Cerebellar nuclear complex (tissue), 1 donor: ENCODE measurements at regions not wholly inside any gene's neighbourhood (a gene's known extent, or its start where the extent isn't known, plus 50 kb on each side); places are given as distances from the start of the nearest gene placed in this dataset.

Experiments
- DNase-seq, 2 experiments: peaks; one replicate each; lab custom pipeline; 2025; lab: John Stamatoyannopoulos, UW

DNA sequence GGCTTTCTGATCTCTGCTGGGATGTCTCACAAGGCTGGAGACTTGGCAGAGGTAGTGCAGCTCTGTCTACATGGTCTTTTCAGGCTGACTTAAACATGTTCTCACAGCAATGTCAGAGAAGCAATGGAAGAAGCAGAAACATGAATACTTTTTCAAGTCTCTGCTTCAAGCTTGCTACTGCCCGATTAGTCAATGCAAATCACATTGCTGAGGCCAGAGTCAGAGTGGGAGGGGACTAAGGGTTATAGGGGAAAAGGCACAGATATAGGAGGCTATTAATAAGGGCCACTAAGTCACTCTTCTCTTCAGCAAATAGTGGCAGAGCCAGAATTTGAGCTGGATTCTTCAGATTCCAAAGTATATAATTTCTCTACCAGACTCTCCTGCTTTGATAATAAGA lies 390.5 kb downstream of the TMEM135 start:
- DNase-seq, result no peak

DNA sequence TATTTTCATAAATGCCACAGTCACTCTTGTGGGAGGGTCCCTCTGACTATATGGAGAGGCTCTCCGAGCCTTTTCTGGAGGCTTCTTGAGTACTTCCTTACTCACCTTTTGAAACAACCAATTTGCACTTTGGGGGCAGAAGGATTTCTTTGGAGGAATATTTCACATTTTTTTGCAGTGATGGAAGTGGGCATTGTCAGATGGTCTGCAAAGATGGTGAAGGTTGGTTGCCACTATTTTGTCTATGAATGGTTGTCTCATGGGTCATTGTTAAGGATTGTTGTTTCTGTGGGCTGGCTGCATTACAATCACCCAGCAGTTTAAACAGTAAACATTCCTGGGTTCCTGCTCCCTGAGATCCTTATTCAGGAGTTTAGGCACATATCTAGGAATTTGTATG lies 388.2 kb downstream of the TMEM135 start:
- no peak for DNase-seq

DNA sequence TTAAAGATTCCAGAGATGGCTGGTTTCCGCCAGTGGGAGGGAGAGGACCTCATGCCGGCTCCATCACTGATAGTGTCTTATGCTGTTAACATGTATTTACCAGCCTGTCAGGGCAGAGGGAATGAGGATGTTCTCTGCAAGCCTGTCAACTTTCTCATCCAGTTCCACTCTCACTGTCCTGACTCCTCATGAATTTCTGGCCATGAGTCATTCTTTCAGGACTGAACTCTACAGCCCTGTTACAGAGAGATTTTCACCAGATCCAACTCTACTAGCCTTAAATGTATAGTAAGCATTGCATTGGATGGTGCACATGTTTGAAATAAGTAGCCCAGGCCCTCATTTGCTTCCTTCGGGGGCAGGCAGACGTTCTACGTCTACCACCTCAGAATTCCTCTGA lies 387.7 kb downstream of the TMEM135 start:
- no peak for DNase-seq

DNA sequence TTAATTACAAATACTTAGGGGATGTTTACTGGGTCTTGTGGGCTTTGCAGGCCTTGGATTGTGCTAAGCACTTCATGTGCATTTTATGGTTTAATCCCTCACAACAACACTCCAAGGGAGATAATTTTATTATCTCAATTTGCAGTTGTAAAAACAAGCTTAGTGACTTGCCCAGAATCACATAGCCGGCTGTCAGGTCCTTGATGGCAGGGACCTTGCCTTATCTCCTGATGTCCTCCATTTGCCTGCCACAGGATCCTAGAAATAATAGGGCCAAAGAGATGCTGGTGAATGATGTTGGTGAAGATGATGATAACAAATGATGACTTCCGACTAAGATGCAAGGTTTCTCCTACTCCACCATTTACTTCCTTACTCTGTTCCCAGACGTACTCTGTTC lies 385.4 kb downstream of the TMEM135 start:
- no peak for DNase-seq

DNA sequence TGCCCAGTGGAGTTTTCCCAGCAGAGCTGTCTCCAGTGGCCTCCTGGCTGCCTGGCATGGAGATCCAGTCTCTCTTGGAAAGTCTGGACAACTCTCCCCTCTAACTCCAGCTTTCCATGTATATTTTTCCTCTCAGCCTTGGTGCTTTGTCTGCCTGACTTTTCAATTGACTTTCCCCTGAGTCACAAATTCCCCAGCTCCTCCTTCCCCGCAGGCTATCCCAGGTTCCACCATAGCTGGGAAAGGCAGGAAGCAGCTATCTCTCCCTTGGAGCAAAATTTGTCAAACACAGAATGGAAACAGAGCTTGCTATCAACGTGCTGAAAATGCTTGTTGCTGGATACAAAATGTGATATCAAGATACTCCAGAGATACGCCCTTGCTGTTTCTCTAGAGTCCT lies 384.8 kb downstream of the TMEM135 start:
- DNase-seq, result no peak

DNA sequence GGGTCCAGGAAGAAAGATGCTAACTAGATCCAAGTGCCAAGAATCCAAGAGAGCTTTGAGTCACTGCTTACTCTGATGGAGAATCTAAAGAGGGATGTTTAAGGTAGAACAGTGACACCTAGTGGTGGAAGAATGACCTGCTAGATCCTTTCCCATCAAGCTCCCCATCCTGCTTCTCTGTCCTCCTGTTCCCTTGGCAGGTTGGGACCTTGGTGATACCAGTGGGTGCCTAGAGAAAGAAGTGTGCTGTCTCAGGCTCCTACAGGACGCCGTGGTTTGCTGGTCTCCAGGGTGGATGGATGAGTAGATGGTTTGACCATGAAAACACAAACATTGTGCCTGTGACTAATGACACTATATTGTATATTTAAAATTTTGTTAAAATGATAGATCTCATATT lies 383.7 kb downstream of the TMEM135 start:
- peak in 1 of 2 experiments; percentile 1 for DNase-seq

DNA sequence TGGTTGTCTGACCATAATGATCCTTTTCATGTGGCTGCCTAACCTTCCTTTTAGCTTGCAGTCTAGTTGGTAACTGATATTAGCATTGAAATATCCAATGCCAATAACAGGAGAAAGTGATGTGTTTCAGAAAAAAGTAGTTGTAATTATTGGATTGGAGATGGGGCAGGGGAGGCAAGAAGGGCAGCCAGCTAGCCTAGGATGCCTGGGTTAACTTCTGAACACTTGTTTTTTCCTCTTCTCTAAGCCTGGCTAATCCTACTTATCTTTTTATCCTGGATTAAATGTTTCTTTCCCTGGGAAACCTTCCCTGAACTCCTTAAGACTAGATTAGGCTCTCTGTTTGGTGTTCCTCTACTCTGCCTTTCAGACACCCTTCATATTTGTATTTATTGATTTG lies 380.2 kb downstream of the TMEM135 start:
- DNase-seq, result no peak

DNA sequence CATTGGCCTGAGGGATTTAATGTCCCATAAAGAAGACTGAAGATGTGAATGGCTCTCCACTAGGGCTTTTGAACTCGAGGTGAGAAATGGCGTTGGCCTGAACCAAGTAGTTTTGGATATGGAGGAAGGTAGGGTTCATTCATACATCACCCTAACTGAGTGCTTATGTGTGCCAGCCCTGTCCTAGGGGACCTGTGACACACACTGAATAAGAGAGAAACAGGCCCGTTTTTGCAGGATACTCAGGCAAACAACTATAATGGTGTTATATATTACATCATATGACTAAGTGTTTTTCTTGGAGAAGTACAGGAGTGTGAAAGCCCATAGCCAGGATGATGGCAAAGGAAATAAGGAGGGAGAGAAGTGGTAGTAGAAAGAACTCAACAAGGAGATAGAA lies 368.1 kb downstream of the TMEM135 start:
- DNase-seq, result no peak

DNA sequence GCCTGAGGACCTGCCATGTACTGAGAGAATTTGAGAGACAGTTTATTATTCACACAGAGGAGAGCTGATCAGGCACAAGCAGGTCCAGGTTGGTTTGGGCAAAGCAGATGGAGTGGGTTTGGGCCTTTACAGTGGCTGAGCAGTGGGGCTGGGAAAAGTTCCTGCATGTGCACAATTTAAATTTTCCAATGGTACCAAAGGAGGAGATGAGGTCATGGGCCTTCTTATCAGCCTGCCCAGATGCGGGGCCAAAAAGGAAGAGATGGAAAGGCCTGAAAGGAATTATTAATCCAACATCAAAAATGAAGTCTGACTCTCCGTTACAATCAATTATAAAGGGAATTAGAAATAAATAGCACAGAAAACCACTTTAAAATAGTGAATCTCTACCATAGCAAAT lies 367.6 kb downstream of the TMEM135 start:
- no peak for DNase-seq

DNA sequence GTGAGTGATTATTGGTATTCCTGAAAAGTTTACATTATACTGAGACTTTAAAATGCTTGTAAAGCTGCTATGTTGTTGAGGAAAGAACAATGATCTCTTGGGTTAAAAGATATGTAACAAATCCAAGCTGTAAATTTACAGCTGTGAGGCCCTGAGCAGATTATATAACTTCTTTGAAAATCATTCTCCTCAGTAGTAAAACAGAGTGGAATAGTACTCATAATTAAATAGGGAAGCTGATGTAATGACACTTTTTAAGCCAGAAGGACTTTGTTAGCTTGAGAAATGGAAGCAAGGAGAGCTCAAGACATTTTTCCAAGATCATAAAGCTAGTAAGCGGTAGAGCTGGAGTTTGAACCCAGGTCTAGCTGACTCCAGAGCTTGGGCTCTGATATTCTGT lies 363.9 kb downstream of the TMEM135 start:
- no peak for DNase-seq

DNA sequence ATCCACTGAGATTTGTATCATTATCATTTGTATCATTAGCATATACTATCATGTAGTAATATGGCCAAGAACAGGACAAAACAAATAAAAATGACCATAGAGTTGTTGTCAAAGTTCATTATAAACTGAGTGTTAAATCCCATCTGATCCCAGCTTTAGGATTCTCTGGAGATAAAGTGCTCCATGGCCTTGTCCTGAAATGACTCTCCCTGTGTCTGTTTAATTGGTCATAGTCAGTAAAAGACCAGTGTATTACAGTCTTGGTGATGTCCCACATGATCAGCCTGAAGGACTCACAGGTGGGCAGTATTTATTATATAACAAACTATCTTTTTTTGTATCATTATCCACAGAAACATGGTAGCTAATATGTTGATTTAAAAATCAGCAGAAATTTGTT lies 361.6 kb downstream of the TMEM135 start:
- no peak for DNase-seq

DNA sequence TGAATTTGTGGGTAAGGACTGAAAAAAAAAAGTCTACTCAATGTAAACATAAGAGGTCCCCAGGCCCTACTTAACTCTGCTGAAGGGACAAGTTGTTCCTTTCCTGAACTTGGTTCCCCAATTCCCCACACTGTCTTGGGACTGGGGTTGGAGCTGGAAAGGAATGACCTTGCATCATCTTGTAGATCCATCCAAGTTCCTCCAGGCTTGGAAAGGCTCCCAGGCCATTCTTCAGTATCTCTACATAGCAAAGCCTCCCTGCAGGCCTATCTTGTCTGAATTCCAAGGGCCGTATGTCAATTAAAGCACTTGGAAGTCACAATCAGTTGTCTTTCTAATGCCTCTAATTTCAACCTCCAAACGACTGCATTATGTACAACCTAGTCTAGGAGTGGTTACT lies 361.2 kb downstream of the TMEM135 start:
- no peak for DNase-seq

DNA sequence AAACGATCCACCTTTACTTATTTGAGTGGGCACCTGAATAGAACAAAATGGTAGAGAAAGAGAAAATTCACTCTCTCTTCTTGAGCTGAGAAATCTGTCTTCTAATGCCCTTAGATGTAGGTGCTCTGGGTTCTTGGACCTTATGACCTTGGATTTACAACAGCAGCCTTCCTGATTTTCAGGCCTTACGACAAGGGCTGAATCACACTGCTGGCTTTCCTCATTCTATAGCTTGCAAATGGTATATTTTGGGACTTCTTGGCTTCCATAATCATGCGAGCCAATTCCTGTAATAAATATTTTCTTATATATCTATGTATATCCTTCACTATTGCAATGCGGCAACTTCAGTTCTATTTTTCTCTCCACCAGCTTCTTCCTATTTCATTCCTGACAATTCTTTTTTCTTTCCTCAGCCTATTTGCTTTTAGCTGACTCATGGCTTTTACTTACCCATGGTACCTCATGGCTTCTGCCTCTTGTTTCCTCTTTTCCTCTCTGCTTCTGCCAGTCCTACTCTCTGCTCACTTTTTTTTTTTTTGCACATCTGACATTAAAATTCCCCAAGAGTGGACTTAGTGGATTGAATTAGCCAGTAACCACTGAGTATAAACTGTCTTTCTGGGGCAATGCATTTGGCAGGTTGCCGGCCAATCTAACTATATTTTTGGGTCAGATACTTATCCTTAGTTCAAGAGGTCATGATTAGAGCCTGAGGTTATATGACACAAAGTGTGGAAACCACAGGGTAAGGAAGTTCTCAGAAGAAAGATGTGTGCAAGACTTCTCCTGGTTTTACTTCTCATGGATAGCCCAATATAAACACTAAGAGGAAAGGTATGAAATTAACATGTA lies 359.5 kb downstream of the TMEM135 start:
- no peak for DNase-seq

DNA sequence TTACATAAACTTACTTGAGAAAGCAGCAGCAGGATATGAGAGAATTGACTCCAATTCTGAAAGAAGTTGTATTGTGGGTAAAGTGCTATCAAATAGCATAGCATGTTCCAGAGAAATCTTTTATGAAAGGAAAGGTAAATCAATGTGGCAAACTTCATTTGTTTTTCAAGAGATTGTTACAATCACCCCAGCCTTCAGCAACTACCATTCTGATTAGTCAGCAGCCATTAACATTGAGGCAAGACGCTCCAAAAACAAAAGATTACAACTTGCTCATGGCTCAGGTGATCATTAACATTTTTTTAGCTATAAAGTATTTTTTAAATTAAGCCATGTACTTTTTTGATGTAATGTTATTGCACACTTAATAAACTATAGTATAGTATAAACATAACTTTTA lies 357.2 kb downstream of the TMEM135 start:
- no peak for DNase-seq

DNA sequence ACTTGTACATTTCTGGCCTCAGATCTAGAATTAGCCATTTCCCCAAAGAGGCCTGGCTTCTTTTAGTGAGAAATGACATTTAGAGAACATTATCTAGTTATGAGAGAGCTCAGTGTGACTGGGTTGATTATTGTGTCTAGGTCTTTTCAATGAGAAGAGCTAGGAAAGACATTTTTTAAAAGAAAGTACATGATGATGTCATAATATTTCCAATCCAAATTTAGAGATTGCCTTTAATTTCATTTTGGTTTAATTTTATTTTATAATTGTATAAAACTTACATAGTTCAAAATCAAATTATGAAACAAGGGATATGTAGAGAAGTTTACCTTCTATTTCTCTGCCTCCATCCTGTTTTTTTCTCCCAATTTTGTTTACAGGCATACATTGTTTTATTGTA lies 354.9 kb downstream of the TMEM135 start:
- no peak for DNase-seq

DNA sequence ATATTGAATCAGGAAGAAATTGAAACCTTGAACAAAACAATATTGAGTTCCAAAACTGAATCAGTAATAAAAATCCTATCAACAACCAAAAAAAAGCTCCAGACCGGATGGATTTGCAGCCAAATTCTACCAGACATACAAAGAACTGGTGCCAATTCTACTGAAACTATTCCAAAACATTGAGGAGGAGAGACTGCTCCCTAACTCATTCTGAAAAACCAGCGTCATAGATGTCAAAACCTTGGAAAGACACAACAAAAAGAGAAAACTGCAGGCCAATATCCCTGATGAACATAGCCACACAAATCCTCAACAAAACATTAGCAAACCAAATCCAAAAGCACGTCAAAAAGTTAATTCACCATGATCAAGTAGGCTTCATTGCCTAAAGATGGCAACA lies 353.8 kb downstream of the TMEM135 start:
- no peak for DNase-seq

DNA sequence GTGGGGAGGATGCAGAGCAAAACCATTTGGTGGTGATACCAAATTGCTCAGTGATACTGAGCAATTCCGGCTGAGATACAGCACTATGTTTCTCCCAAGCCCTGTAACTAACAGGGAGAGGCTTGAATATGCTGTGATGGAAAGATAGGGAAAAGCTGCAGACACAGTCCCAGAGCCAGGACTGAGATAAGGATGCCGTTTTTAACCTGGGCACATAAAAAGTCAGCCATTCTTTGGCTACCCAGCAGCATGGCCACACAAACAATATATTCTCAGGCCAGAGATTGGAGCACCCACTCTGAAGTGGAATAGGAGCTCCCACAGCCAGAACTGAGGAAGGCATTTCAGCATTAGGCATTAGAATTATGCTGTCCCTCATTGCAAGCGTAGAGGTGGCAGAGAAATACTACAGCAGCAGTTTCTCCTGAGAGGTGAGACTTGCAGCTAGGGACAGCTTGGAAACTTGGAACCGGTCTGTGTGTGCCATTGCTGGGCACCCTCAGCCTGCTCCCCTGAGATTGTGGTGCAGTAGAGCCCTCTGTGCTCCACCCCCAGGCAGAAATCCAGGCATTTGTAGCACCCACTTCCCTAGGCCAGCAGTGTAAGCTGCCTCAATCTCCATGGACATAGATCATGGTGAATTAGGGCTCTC lies 346.5 kb downstream of the TMEM135 start:
- no peak for DNase-seq

DNA sequence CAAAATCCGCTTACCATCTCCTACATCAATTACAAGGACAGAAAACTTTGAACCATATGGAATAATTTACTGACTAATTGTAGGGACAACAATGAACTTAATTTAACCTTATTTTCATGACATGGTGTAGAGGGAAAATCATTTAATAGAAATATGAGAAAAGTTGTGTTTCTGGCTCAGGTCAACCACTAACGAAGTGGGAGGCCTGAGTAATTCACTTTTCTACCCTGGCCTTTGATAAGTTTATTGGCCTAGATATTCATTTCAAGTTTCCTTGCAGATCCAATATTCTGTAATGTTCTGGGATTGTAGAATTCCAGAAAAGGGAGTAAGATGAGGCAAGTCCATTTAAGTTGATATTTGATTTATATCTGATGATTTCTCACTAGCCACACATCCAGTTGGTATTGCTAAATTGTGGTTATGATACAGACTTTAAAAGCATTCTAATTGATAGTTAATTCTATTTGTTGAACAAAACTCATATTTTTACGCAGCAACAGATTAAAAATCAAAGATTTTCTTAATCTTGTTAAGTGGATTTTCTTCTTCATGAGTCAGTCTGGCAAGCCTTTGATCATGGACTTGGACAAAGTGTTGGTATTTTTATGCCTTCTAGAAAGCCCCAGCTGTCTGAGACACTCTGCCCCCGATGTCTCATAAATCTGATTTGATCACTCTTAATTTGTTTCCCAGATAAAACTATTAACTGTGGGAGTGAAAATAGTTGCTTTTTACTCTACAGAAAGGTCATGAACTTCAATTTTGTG lies 336.5 kb downstream of the TMEM135 start:
- DNase-seq, result no peak
